SK-N-SH (cell line): ENCODE measurements at regions not wholly inside any gene's neighbourhood (a gene's known extent, or its start where the extent isn't known, plus 50 kb on each side); places are given as distances from the start of the nearest gene placed in this dataset.

Source experiments
- CTCF ChIA-PET: fragments of 300-600, 350-600 bp; formaldehyde crosslinking; extraction: SDS; loops from one replicate; lab custom pipeline; 2021; lab: Yijun Ruan, JAX
- POLR2A ChIA-PET: fragments of 350-600 bp; sonication (Branson Sonifier 250); formaldehyde crosslinking; extraction: SDS; loops from one replicate; lab custom pipeline; 2020; ENCODE audit warnings: antibody characterized with exemption, inconsistent platforms; lab: Yijun Ruan, JAX
- DNase-seq: peaks from one replicate; pipeline ENCODE4 v3.0.0; 2012
- H2AFZ ChIP-seq: fragments of 200-600 bp; sonication (generic); 2 replicates; pipeline ENCODE4 v1.8.1; 2016; ENCODE audit warnings: antibody characterized with exemption, mild to moderate bottlenecking, low read depth
- H3F3A ChIP-seq: fragments of 200-600 bp; sonication (generic); replicated peaks from 2 replicates; pipeline ENCODE3; 2016; ENCODE audit warnings: antibody characterized with exemption, mild to moderate bottlenecking; ENCODE audit not compliant: insufficient read depth
- H3K27ac ChIP-seq, 2 experiments: fragments of 200-500 bp in 1 of 2; fragments of 200-600 bp in 1 of 2; sonication (Bioruptor generic) in 1 of 2; sonication (generic), shearing (Covaris generic) in 1 of 2; 2 replicates each; pipeline versions ENCODE4 v1.5.1 to v1.6.1; 2014 to 2016; ENCODE audit warnings: low read depth in 2 of 2, inconsistent platforms in 1 of 2, low read length in 1 of 2, mild to moderate bottlenecking in 1 of 2, mixed read lengths in 1 of 2
- H3K27me3 ChIP-seq: fragments of 200-600 bp; sonication (generic), shearing (Covaris generic); 2 replicates; pipeline ENCODE4 v1.6.1; 2016; ENCODE audit warnings: mixed run types; ENCODE audit not compliant: insufficient read depth
- H3K36me3 ChIP-seq, 2 experiments: fragments of 200-500 bp in 1 of 2; fragments of 200-600 bp in 1 of 2; sonication (Bioruptor generic) in 1 of 2; sonication (generic) in 1 of 2; replicated peaks in 1 of 2; 2 replicates each; pipeline versions ENCODE3 to v1.5.1; 2014 to 2016; ENCODE audit warnings: low read length in 1 of 2, mild to moderate bottlenecking in 1 of 2; ENCODE audit not compliant: insufficient read depth in 2 of 2, control insufficient read depth in 1 of 2
- H3K4me1 ChIP-seq, 2 experiments: fragments of 200-500 bp in 1 of 2; fragments of 200-600 bp in 1 of 2; sonication (Bioruptor generic) in 1 of 2; sonication (generic), shearing (Covaris generic) in 1 of 2; 2 replicates each; pipeline versions ENCODE4 v1.5.1 to v1.6.1; 2014 to 2016; ENCODE audit warnings: low read depth in 1 of 2, low read length in 1 of 2, mixed run types in 1 of 2; ENCODE audit not compliant: insufficient read depth in 2 of 2, control insufficient read depth in 1 of 2
- H3K4me2 ChIP-seq: fragments of 200-600 bp; sonication (generic), shearing (Covaris generic); 2 replicates; pipeline ENCODE4 v1.6.1; 2017; ENCODE audit warnings: mixed run types
- H3K4me3 ChIP-seq, 2 experiments: fragments of 200-500 bp in 1 of 2; fragments of 200-600 bp in 1 of 2; sonication (Bioruptor generic) in 1 of 2; sonication (generic), shearing (Covaris generic) in 1 of 2; 2 replicates each; pipeline versions ENCODE4 v1.5.1 to v1.8.1; 2014 to 2016; ENCODE audit warnings: low read depth in 2 of 2, inconsistent platforms in 1 of 2, low read length in 1 of 2, mild to moderate bottlenecking in 1 of 2, mixed read lengths in 1 of 2, moderate library complexity in 1 of 2
- H3K79me2 ChIP-seq: fragments of 200-600 bp; sonication (generic); 2 replicates; pipeline ENCODE4 v1.8.1; 2017; ENCODE audit warnings: mild to moderate bottlenecking; ENCODE audit not compliant: insufficient read depth
- H3K9ac ChIP-seq: fragments of 200-600 bp; sonication (generic); 2 replicates; pipeline ENCODE4 v1.6.1; 2017; ENCODE audit warnings: mixed run types
- H3K9me2 ChIP-seq: fragments of 200-600 bp; sonication (generic); 2 replicates; pipeline ENCODE4 v1.6.1; 2017; ENCODE audit warnings: mixed run types
- H3K9me3 ChIP-seq: fragments of 200-600 bp; sonication (generic); 2 replicates; pipeline ENCODE4 v1.6.1; 2017; ENCODE audit warnings: mixed run types, mild to moderate bottlenecking, moderate library complexity
- H4K20me1 ChIP-seq: fragments of 200-600 bp; sonication (generic); 2 replicates; pipeline ENCODE4 v1.6.1; 2017; ENCODE audit warnings: mild to moderate bottlenecking, mixed run types; ENCODE audit not compliant: insufficient read depth
- CHD2 ChIP-seq: fragments of 150-350 bp; IDR thresholded peaks from 2 replicates; pipeline ENCODE4 v1.6.1; 2018; ENCODE audit warnings: low read length; ENCODE audit not compliant: partially characterized antibody
- EP300 ChIP-seq, 2 experiments: IDR thresholded peaks; 2 replicates each; pipeline versions ENCODE4 v1.4.0 to v1.6.1; 2012; ENCODE audit warnings: borderline replicate concordance in 1 of 2, low read depth in 1 of 2, low read length in 1 of 2
- EZH2phosphoT487 ChIP-seq: fragments of 200-600 bp; sonication (generic); IDR thresholded peaks from 2 replicates; pipeline ENCODE4 v1.6.1; 2017; ENCODE audit warnings: low read depth, mixed run types, mild to moderate bottlenecking, antibody characterized with exemption, moderate library complexity, borderline replicate concordance
- FOSL2 ChIP-seq: IDR thresholded peaks from 2 replicates; pipeline ENCODE4 v1.4.0; 2012; ENCODE audit warnings: low read depth, mild to moderate bottlenecking, moderate library complexity, borderline replicate concordance
- FOXJ3 ChIP-seq: sonication (generic); formaldehyde crosslinking; IDR thresholded peaks from 2 replicates; pipeline ENCODE4 v1.5.1; 2020; ENCODE audit warnings: mild to moderate bottlenecking, missing genetic modification reagents
- GABPA ChIP-seq: IDR thresholded peaks from 2 replicates; pipeline ENCODE4 v1.4.0; 2012; ENCODE audit warnings: low read depth, mild to moderate bottlenecking
- MEF2A ChIP-seq: IDR thresholded peaks from 2 replicates; pipeline ENCODE4 v1.4.0; 2012; ENCODE audit warnings: low read depth, borderline replicate concordance
- MXI1 ChIP-seq: IDR thresholded peaks from 2 replicates; pipeline ENCODE4 v1.6.1; 2012; ENCODE audit warnings: mild to moderate bottlenecking, low read depth, low read length, improper control_type of control experiment
- NFIC ChIP-seq: IDR thresholded peaks from 2 replicates; pipeline ENCODE4 v1.4.0; 2012; ENCODE audit warnings: borderline replicate concordance
- NRF1 ChIP-seq: IDR thresholded peaks from 2 replicates; pipeline ENCODE4 v1.6.1; 2012; ENCODE audit warnings: low read depth, mild to moderate bottlenecking, low read length
- POLR2AphosphoS5 ChIP-seq: IDR thresholded peaks from 2 replicates; pipeline ENCODE4 v1.6.1; 2012; ENCODE audit warnings: low read depth, low read length
- RCOR1 ChIP-seq: fragments of 150-350 bp; IDR thresholded peaks from 2 replicates; pipeline ENCODE4 v1.6.1; 2017; ENCODE audit warnings: antibody characterized with exemption, low read length
- RXRA ChIP-seq: IDR thresholded peaks from 2 replicates; pipeline ENCODE4 v1.4.0; 2012; ENCODE audit warnings: low read depth, mild to moderate bottlenecking, borderline replicate concordance
- SIN3A ChIP-seq: IDR thresholded peaks from 2 replicates; pipeline ENCODE4 v1.6.1; 2012; ENCODE audit warnings: low read depth, mild to moderate bottlenecking, low read length, moderate library complexity, borderline replicate concordance
- SMC3 ChIP-seq: IDR thresholded peaks from 2 replicates; pipeline ENCODE4 v1.6.1; 2012; ENCODE audit warnings: low read depth, low read length, improper control_type of control experiment
- USF1 ChIP-seq: IDR thresholded peaks from 2 replicates; pipeline ENCODE4 v1.4.0; 2012; ENCODE audit warnings: low read depth, borderline replicate concordance
- USF2 ChIP-seq: fragments of 150-350 bp; IDR thresholded peaks from 2 replicates; pipeline ENCODE4 v1.6.1; 2017; ENCODE audit warnings: antibody characterized with exemption, low read length, low read depth, borderline replicate concordance
- WGBS: methylation state at CpG from one replicate; pipeline ENCODE4 v1.1.6; 2017; ENCODE audit warnings: low lambda C conversion rate; 5-methylcytosine and 5-hydroxymethylcytosine counted together
- TF ChIP-seq, protein P1 (sequence below): fragments of 200-600 bp; sonication (generic); IDR thresholded peaks from 2 replicates; pipeline ENCODE4 v1.6.1; 2017; ENCODE audit warnings: antibody characterized with exemption, mild to moderate bottlenecking, moderate library complexity
- TF ChIP-seq, protein P2 (sequence below): IDR thresholded peaks from 2 replicates; pipeline ENCODE4 v1.6.1; 2012; ENCODE audit warnings: mild to moderate bottlenecking, low read depth, low read length, moderate library complexity
- TF ChIP-seq, protein P3 (sequence below): IDR thresholded peaks from 2 replicates; pipeline ENCODE4 v1.4.0; 2012; ENCODE audit warnings: low read depth

- no peak for TF ChIP-seq RCOR1
- no peak for TF ChIP-seq SIN3A
- TF ChIP-seq, protein P1, sequence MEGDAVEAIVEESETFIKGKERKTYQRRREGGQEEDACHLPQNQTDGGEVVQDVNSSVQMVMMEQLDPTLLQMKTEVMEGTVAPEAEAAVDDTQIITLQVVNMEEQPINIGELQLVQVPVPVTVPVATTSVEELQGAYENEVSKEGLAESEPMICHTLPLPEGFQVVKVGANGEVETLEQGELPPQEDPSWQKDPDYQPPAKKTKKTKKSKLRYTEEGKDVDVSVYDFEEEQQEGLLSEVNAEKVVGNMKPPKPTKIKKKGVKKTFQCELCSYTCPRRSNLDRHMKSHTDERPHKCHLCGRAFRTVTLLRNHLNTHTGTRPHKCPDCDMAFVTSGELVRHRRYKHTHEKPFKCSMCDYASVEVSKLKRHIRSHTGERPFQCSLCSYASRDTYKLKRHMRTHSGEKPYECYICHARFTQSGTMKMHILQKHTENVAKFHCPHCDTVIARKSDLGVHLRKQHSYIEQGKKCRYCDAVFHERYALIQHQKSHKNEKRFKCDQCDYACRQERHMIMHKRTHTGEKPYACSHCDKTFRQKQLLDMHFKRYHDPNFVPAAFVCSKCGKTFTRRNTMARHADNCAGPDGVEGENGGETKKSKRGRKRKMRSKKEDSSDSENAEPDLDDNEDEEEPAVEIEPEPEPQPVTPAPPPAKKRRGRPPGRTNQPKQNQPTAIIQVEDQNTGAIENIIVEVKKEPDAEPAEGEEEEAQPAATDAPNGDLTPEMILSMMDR = no peak
- TF ChIP-seq EZH2phosphoT487 = no peak
- TF ChIP-seq, protein P2, sequence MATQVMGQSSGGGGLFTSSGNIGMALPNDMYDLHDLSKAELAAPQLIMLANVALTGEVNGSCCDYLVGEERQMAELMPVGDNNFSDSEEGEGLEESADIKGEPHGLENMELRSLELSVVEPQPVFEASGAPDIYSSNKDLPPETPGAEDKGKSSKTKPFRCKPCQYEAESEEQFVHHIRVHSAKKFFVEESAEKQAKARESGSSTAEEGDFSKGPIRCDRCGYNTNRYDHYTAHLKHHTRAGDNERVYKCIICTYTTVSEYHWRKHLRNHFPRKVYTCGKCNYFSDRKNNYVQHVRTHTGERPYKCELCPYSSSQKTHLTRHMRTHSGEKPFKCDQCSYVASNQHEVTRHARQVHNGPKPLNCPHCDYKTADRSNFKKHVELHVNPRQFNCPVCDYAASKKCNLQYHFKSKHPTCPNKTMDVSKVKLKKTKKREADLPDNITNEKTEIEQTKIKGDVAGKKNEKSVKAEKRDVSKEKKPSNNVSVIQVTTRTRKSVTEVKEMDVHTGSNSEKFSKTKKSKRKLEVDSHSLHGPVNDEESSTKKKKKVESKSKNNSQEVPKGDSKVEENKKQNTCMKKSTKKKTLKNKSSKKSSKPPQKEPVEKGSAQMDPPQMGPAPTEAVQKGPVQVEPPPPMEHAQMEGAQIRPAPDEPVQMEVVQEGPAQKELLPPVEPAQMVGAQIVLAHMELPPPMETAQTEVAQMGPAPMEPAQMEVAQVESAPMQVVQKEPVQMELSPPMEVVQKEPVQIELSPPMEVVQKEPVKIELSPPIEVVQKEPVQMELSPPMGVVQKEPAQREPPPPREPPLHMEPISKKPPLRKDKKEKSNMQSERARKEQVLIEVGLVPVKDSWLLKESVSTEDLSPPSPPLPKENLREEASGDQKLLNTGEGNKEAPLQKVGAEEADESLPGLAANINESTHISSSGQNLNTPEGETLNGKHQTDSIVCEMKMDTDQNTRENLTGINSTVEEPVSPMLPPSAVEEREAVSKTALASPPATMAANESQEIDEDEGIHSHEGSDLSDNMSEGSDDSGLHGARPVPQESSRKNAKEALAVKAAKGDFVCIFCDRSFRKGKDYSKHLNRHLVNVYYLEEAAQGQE = no peak
- no peak for TF ChIP-seq NFIC
- no peak for TF ChIP-seq NRF1
- TF ChIP-seq MEF2A = no peak
- TF ChIP-seq RXRA = no peak
- no peak for TF ChIP-seq EP300 (IDR thresholded peaks at IDR 0.05; ENCODE audit: borderline replicate concordance in 1 of 2, low read depth in 1 of 2, low read length in 1 of 2)
- no peak for TF ChIP-seq FOSL2
- no peak for TF ChIP-seq POLR2AphosphoS5
- no peak for TF ChIP-seq USF2
- no peak for TF ChIP-seq GABPA
- TF ChIP-seq SMC3 = no peak
- TF ChIP-seq MXI1 = no peak
- TF ChIP-seq FOXJ3 (CRISPR knock-in tag) = no peak
- no peak for TF ChIP-seq CHD2
- TF ChIP-seq, protein P3, sequence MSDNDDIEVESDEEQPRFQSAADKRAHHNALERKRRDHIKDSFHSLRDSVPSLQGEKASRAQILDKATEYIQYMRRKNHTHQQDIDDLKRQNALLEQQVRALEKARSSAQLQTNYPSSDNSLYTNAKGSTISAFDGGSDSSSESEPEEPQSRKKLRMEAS = no peak
- TF ChIP-seq USF1 = no peak
- Histone ChIP-seq H3K9me3 (no peaks in the 10 kb centered on the region; the same call in 1 of the 2 replicates), H3K4me3 (no peak overlapping the region), H3K4me1 (no peaks in the 10 kb centered on the region; a peak in 1 of 4 replicates), H3F3A (no peaks in the 10 kb centered on the region), H4K20me1 (no peaks in the 10 kb centered on the region), H2AFZ (peak overlapping the region; percentile 63; the same call in 1 of the 2 replicates), H3K36me3 (no peaks in the 10 kb centered on the region), H3K9me2 (no peaks in the 10 kb centered on the region), H3K27me3 (no peaks in the 10 kb centered on the region), H3K27ac (no peak overlapping the region), H3K79me2 (no peaks in the 10 kb centered on the region), H3K4me2 (no peak overlapping the region), H3K9ac (no peak overlapping the region)
- DNase-seq = no peak
- CTCF ChIA-PET = no interaction called here
- 20% methylated on average over 6 of the region's 6 CpGs for WGBS
- POLR2A ChIA-PET = no interaction called here
Observed at GRCh38 chr6:141303907-141304306, 828.8 kb upstream of the GJE1 start.
